ENCODE measurements at regions not wholly inside any gene's neighbourhood (a gene's known extent, or its start where the extent isn't known, plus 50 kb on each side); places are given as distances from the start of the nearest gene placed in this dataset.
"Not testable (repeated sequence)": the region's sequence is repeated elsewhere in the genome, so short reads cannot be mapped to it uniquely, and the experiment has no call there.

GRCh38 chr18:15006616-15007015 lies 258.6 kb downstream of the ANKRD30B start:
- DNase-seq (ENCODE audit: low read depth in 2 of 3, low spot score in 1 of 3): not testable (repeated sequence)

- DNase-seq (ENCODE audit: low read depth in 2 of 3, low spot score in 1 of 3): not testable (repeated sequence)
Measured at GRCh38 chr18:15026041-15026440, 278.1 kb downstream of the ANKRD30B start.

- DNase-seq (ENCODE audit: low read depth in 2 of 3, low spot score in 1 of 3): not testable (repeated sequence)
Measured at GRCh38 chr18:15028037-15028436, 280.1 kb downstream of the ANKRD30B start.

GRCh38 chr18:15060279-15060880 lies 312.4 kb downstream of the ANKRD30B start:
- DNase-seq (ENCODE audit: low read depth in 2 of 3, low spot score in 1 of 3): not testable (repeated sequence)

- DNase-seq (ENCODE audit: low read depth in 2 of 3, low spot score in 1 of 3): not testable (repeated sequence)
Measured at GRCh38 chr18:15061289-15061896, 313.4 kb downstream of the ANKRD30B start.

GRCh38 chr18:15066434-15066833 lies 318.5 kb downstream of the ANKRD30B start:
- DNase-seq (ENCODE audit: low read depth in 2 of 3, low spot score in 1 of 3): not testable (repeated sequence)

GRCh38 chr18:15071311-15071710 lies 323.3 kb downstream of the ANKRD30B start:
- not testable (repeated sequence) for DNase-seq (ENCODE audit: low read depth in 2 of 3, low spot score in 1 of 3)
